Naive B cell (primary cell): ENCODE measurements at regions not wholly inside any gene's neighbourhood (a gene's known extent, or its start where the extent isn't known, plus 50 kb on each side); places are given as distances from the start of the nearest gene placed in this dataset.

Source experiments
- ATAC-seq, 2 donors: fragments of 150-1000 bp; cut with Tn5 transposase; 2 replicates each; pipeline ENCODE4 v1.10.0; 2021; ENCODE audit warnings: low read depth in 2 of 2, mild to moderate bottlenecking in 2 of 2, moderate library complexity in 2 of 2
- DNase-seq: peaks from one replicate; pipeline ENCODE4 v3.0.0; 2022
- H3K27ac Mint-ChIP-seq, 6 donors: one replicate each; pipeline ENCODE4 v1.8.0; 2020 to 2022; ENCODE audit warnings: mild to moderate bottlenecking in 6 of 6, mixed read lengths in 6 of 6, moderate library complexity in 5 of 6, inconsistent platforms in 2 of 6
- H3K27me3 Mint-ChIP-seq, 3 donors: one replicate each; pipeline ENCODE4 v1.8.0; 2021 to 2022; ENCODE audit warnings: mixed read lengths in 3 of 3, mild to moderate bottlenecking in 1 of 3
- H3K36me3 Mint-ChIP-seq, 2 donors: one replicate each; pipeline ENCODE4 v1.8.0; 2020 to 2022; ENCODE audit warnings: mixed read lengths in 2 of 2, inconsistent platforms in 1 of 2, mild to moderate bottlenecking in 1 of 2
- H3K4me1 Mint-ChIP-seq, 3 donors: one replicate each; pipeline ENCODE4 v1.8.0; 2020 to 2022; ENCODE audit warnings: mixed read lengths in 3 of 3, inconsistent platforms in 1 of 3, mild to moderate bottlenecking in 1 of 3, moderate library complexity in 1 of 3
- H3K4me3 Mint-ChIP-seq, 8 donors: one replicate each; pipeline ENCODE4 v1.8.0; 2020 to 2022; ENCODE audit warnings: mild to moderate bottlenecking in 8 of 8, mixed read lengths in 8 of 8, moderate library complexity in 8 of 8, inconsistent platforms in 2 of 8
- H3K9me3 Mint-ChIP-seq, 7 donors: one replicate each; pipeline ENCODE4 v1.8.0; 2020 to 2022; ENCODE audit warnings: mixed read lengths in 7 of 7, mild to moderate bottlenecking in 5 of 7, inconsistent platforms in 2 of 7, moderate library complexity in 1 of 7

- Mint-ChIP-seq H3K4me3 (no peak overlapping the region), H3K4me1 (no peaks in the 10 kb centered on the region)
These were observed 360.3 kb upstream of the PTCHD4 start for GRCh38 chr6:48471326-48471725.

GRCh38 chr6:48449002-48449401 lies 338.0 kb upstream of the PTCHD4 start:
- Mint-ChIP-seq H3K27ac (no peak overlapping the region), H3K4me1 (no peaks in the 10 kb centered on the region), H3K9me3 (peaks cover 0 to 15% (median 4%) of the 10 kb centered on the region in 7 donors), H3K36me3 (no peaks in the 10 kb centered on the region), H3K27me3 (no peaks in the 10 kb centered on the region), H3K4me3 (no peak overlapping the region)
- DNase-seq = no peak
- no peak for ATAC-seq

More at GRCh38 chr6:48471326-48471725, 360.3 kb upstream of the PTCHD4 start:
- Mint-ChIP-seq H3K27ac (no peak overlapping the region), H3K9me3 (peaks cover 0 to 10% (median 2%) of the 10 kb centered on the region in 7 donors), H3K27me3 (no peaks in the 10 kb centered on the region), H3K36me3 (no peaks in the 10 kb centered on the region)
- ATAC-seq (no peak), DNase-seq (no peak)

- no peak overlapping the region for H3K27ac Mint-ChIP-seq
- no peaks in the 10 kb centered on the region for H3K36me3 Mint-ChIP-seq
- no peaks in the 10 kb centered on the region for H3K4me1 Mint-ChIP-seq
- peaks cover 0 to 11% (median 4%) of the 10 kb centered on the region in 7 donors for H3K9me3 Mint-ChIP-seq
- no peaks in the 10 kb centered on the region for H3K27me3 Mint-ChIP-seq
- no peak for DNase-seq
- H3K4me3 Mint-ChIP-seq = no peak overlapping the region
- ATAC-seq = no peak
These were observed 336.3 kb upstream of the PTCHD4 start for GRCh38 chr6:48447251-48447650.

- DNase-seq (no peak), ATAC-seq (no peak)
- no peak overlapping the region for H3K4me3 Mint-ChIP-seq
- H3K27ac Mint-ChIP-seq = no peak overlapping the region
- no peaks in the 10 kb centered on the region for H3K4me1 Mint-ChIP-seq
- no peaks in the 10 kb centered on the region for H3K27me3 Mint-ChIP-seq
- H3K9me3 Mint-ChIP-seq = peaks cover 0 to 13% (median 3%) of the 10 kb centered on the region in 7 donors
- H3K36me3 Mint-ChIP-seq = no peaks in the 10 kb centered on the region
These were observed 318.6 kb upstream of the PTCHD4 start for GRCh38 chr6:48429610-48430009.

GRCh38 chr6:48429021-48429420 lies 318.0 kb upstream of the PTCHD4 start:
- Mint-ChIP-seq H3K4me1 (no peaks in the 10 kb centered on the region), H3K27me3 (no peaks in the 10 kb centered on the region), H3K9me3 (peaks cover 0 to 12% (median 5%) of the 10 kb centered on the region in 7 donors), H3K36me3 (no peaks in the 10 kb centered on the region), H3K27ac (no peak overlapping the region), H3K4me3 (no peak overlapping the region)
- ATAC-seq (no peak), DNase-seq (no peak)

GRCh38 chr6:48426636-48427035 lies 315.6 kb upstream of the PTCHD4 start:
- Mint-ChIP-seq H3K27ac (no peak overlapping the region), H3K9me3 (peaks cover 0 to 9% (median 3%) of the 10 kb centered on the region in 7 donors), H3K36me3 (no peaks in the 10 kb centered on the region), H3K4me1 (no peaks in the 10 kb centered on the region), H3K4me3 (no peak overlapping the region), H3K27me3 (no peaks in the 10 kb centered on the region)
- ATAC-seq (no peak), DNase-seq (no peak)

GRCh38 chr6:48423640-48424365 lies 312.8 kb upstream of the PTCHD4 start:
- ATAC-seq = no peak
- peaks cover 0 to 5% (median 2%) of the 10 kb centered on the region in 7 donors for H3K9me3 Mint-ChIP-seq
- no peak for DNase-seq
- H3K36me3 Mint-ChIP-seq = no peaks in the 10 kb centered on the region
- no peak overlapping the region for H3K4me3 Mint-ChIP-seq
- no peak overlapping the region for H3K27ac Mint-ChIP-seq
- H3K27me3 Mint-ChIP-seq = no peaks in the 10 kb centered on the region
- H3K4me1 Mint-ChIP-seq = no peaks in the 10 kb centered on the region

GRCh38 chr6:48419992-48420391 lies 309.0 kb upstream of the PTCHD4 start:
- no peak overlapping the region for H3K4me3 Mint-ChIP-seq
- no peaks in the 10 kb centered on the region for H3K4me1 Mint-ChIP-seq
- peaks cover 0 to 6% (median 2%) of the 10 kb centered on the region in 7 donors for H3K9me3 Mint-ChIP-seq
- ATAC-seq = no peak
- H3K36me3 Mint-ChIP-seq = no peaks in the 10 kb centered on the region
- no peak overlapping the region for H3K27ac Mint-ChIP-seq
- DNase-seq = no peak
- no peaks in the 10 kb centered on the region for H3K27me3 Mint-ChIP-seq

GRCh38 chr6:48417927-48418326 lies 306.9 kb upstream of the PTCHD4 start:
- Mint-ChIP-seq H3K9me3 (peaks cover 0 to 9% (median 1%) of the 10 kb centered on the region in 7 donors), H3K36me3 (no peaks in the 10 kb centered on the region), H3K4me3 (no peak overlapping the region), H3K27ac (no peak overlapping the region), H3K4me1 (no peaks in the 10 kb centered on the region), H3K27me3 (no peaks in the 10 kb centered on the region)
- ATAC-seq (no peak), DNase-seq (no peak)

- DNase-seq = no peak
- Mint-ChIP-seq H3K4me3 (no peak overlapping the region), H3K36me3 (no peaks in the 10 kb centered on the region), H3K9me3 (peaks cover 0 to 9% (median 4%) of the 10 kb centered on the region in 7 donors), H3K4me1 (no peaks in the 10 kb centered on the region), H3K27ac (no peak overlapping the region), H3K27me3 (no peaks in the 10 kb centered on the region)
- ATAC-seq = no peak
These were observed 301.7 kb upstream of the PTCHD4 start for GRCh38 chr6:48412656-48413055.

GRCh38 chr6:48404927-48405326 lies 293.9 kb upstream of the PTCHD4 start:
- ATAC-seq (no peak), DNase-seq (no peak)
- peaks cover 0 to 21% (median 6%) of the 10 kb centered on the region in 7 donors for H3K9me3 Mint-ChIP-seq
- no peak overlapping the region for H3K27ac Mint-ChIP-seq
- no peaks in the 10 kb centered on the region for H3K27me3 Mint-ChIP-seq
- H3K4me1 Mint-ChIP-seq = no peaks in the 10 kb centered on the region
- H3K4me3 Mint-ChIP-seq = no peak overlapping the region
- no peaks in the 10 kb centered on the region for H3K36me3 Mint-ChIP-seq

- Mint-ChIP-seq H3K4me3 (no peak overlapping the region), H3K9me3 (peaks cover under 1 to 21% (median 5%) of the 10 kb centered on the region in 7 donors), H3K4me1 (no peaks in the 10 kb centered on the region), H3K36me3 (no peaks in the 10 kb centered on the region), H3K27me3 (no peaks in the 10 kb centered on the region), H3K27ac (no peak overlapping the region)
- ATAC-seq (no peak), DNase-seq (no peak)
These were observed 292.6 kb upstream of the PTCHD4 start for GRCh38 chr6:48403587-48403986.

GRCh38 chr6:48401016-48401415 lies 290.0 kb upstream of the PTCHD4 start:
- Mint-ChIP-seq H3K4me3 (no peak overlapping the region), H3K9me3 (peaks cover 0 to 14% (median 4%) of the 10 kb centered on the region in 7 donors), H3K4me1 (no peaks in the 10 kb centered on the region), H3K27me3 (no peaks in the 10 kb centered on the region), H3K27ac (no peak overlapping the region), H3K36me3 (no peaks in the 10 kb centered on the region)
- ATAC-seq = no peak
- DNase-seq = no peak

- DNase-seq (no peak), ATAC-seq (no peak)
- Mint-ChIP-seq H3K4me1 (no peaks in the 10 kb centered on the region), H3K27me3 (no peaks in the 10 kb centered on the region), H3K9me3 (peaks cover 0 to 15% (median 6%) of the 10 kb centered on the region in 7 donors), H3K36me3 (no peaks in the 10 kb centered on the region), H3K4me3 (no peak overlapping the region), H3K27ac (no peak overlapping the region)
These were observed 286.9 kb upstream of the PTCHD4 start for GRCh38 chr6:48397887-48398286.
